HEK293 (cell line): ENCODE measurements at regions not wholly inside any gene's neighbourhood (a gene's known extent, or its start where the extent isn't known, plus 50 kb on each side); places are given as distances from the start of the nearest gene placed in this dataset.

ENCODE experiments used
- CTCF ChIA-PET: fragments of 350-600 bp; formaldehyde crosslinking; extraction: SDS; loops from one replicate; lab custom pipeline; 2021; ENCODE audit warnings: antibody characterized with exemption; lab: Yijun Ruan, JAX
- POLR2A ChIA-PET: fragments of 300-600 bp; formaldehyde crosslinking; extraction: SDS; loops from one replicate; lab custom pipeline; 2020; ENCODE audit warnings: antibody characterized with exemption, inconsistent platforms; lab: Yijun Ruan, JAX
- H3K27ac ChIP-seq: fragments of 200-500 bp; sonication (Bioruptor generic); 2 replicates; pipeline ENCODE4 v1.5.1; 2014; ENCODE audit warnings: low read depth, low read length, control low read depth, inconsistent platforms; ENCODE audit errors: extremely low read depth
- H3K36me3 ChIP-seq, 2 experiments: fragments of 200-500 bp in 1 of 2; sonication (Bioruptor generic) in 1 of 2; 1 replicate in 1 of 2; 2 replicates in 1 of 2; pipeline ENCODE4 v1.5.1; 2014 to 2017; ENCODE audit warnings: inconsistent platforms in 2 of 2, low read length in 2 of 2; ENCODE audit not compliant: control insufficient read depth in 2 of 2, insufficient read depth in 1 of 2
- H3K4me1 ChIP-seq: fragments of 200-500 bp; sonication (Bioruptor generic); 2 replicates; pipeline ENCODE4 v1.5.1; 2014; ENCODE audit warnings: mild to moderate bottlenecking, low read length, inconsistent platforms; ENCODE audit not compliant: control insufficient read depth, insufficient read depth
- H3K4me3 ChIP-seq: 2 replicates; pipeline ENCODE4 v1.5.1; 2011; ENCODE audit warnings: low read depth, mild to moderate bottlenecking, control low read depth, low read length, moderate library complexity
- H3K9me3 ChIP-seq: fragments of 200-500 bp; sonication (Bioruptor generic); 2 replicates; pipeline ENCODE4 v1.5.1; 2014; ENCODE audit warnings: low read depth, low read length, inconsistent platforms; ENCODE audit not compliant: control insufficient read depth, insufficient read depth
- GLI4 ChIP-seq: fragments of 450-650 bp; formaldehyde crosslinking; IDR thresholded peaks from 2 replicates; pipeline ENCODE4 v1.5.1; 2016; ENCODE audit warnings: missing biosample characterization, missing genetic modification characterization
- HOXD13 ChIP-seq: sonication (generic); formaldehyde crosslinking; IDR thresholded peaks from 2 replicates; pipeline ENCODE4 v1.8.0; 2022; ENCODE audit warnings: missing genetic modification reagents, borderline replicate concordance
- KLF7 ChIP-seq: fragments of 450-650 bp; formaldehyde crosslinking; IDR thresholded peaks from 2 replicates; pipeline ENCODE4 v1.5.1; 2016; ENCODE audit warnings: missing biosample characterization, missing genetic modification characterization, borderline replicate concordance
- KLF8 ChIP-seq: fragments of 450-650 bp; formaldehyde crosslinking; IDR thresholded peaks from 2 replicates; pipeline ENCODE4 v1.5.1; 2016; ENCODE audit warnings: missing biosample characterization, missing genetic modification characterization
- REPIN1 ChIP-seq: fragments of 450-650 bp; formaldehyde crosslinking; IDR thresholded peaks from 2 replicates; pipeline ENCODE4 v1.5.1; 2017; ENCODE audit warnings: missing biosample characterization, missing genetic modification characterization, low read depth
- SCRT2 ChIP-seq: fragments of 450-650 bp; formaldehyde crosslinking; IDR thresholded peaks from 2 replicates; pipeline ENCODE4 v1.5.1; 2016; ENCODE audit warnings: missing biosample characterization, missing genetic modification characterization
- SETDB1 ChIP-seq: IDR thresholded peaks from one replicate; pipeline ENCODE4 v1.6.1; 2017; ENCODE audit warnings: mild to moderate bottlenecking, low read length, moderate library complexity, mixed read lengths; ENCODE audit not compliant: insufficient read length
- TCF7L2 ChIP-seq: IDR thresholded peaks from 2 replicates; pipeline ENCODE4 v1.6.1; 2011; ENCODE audit warnings: low read depth, mild to moderate bottlenecking, inconsistent platforms, low read length, moderate library complexity, borderline replicate concordance
- ZBTB21 ChIP-seq: fragments of 450-650 bp; formaldehyde crosslinking; IDR thresholded peaks from 2 replicates; pipeline ENCODE4 v1.5.1; 2017; ENCODE audit warnings: missing biosample characterization, missing genetic modification characterization
- ZBTB48 ChIP-seq: fragments of 450-650 bp; formaldehyde crosslinking; IDR thresholded peaks from 2 replicates; pipeline ENCODE4 v1.5.1; 2016; ENCODE audit warnings: missing biosample characterization, missing genetic modification characterization
- ZFHX2 ChIP-seq: fragments of 450-650 bp; formaldehyde crosslinking; conservative IDR thresholded peaks from 2 replicates; pipeline ENCODE4 v1.5.1; 2016; ENCODE audit warnings: missing biosample characterization, missing genetic modification characterization
- ZFP69B ChIP-seq: fragments of 450-650 bp; formaldehyde crosslinking; IDR thresholded peaks from 2 replicates; pipeline ENCODE4 v1.5.1; 2016; ENCODE audit warnings: missing biosample characterization, missing genetic modification characterization
- ZNF184 ChIP-seq: fragments of 450-650 bp; IDR thresholded peaks from 2 replicates; pipeline ENCODE4 v1.5.1; 2018; ENCODE audit warnings: missing biosample characterization, mild to moderate bottlenecking, missing genetic modification characterization
- ZNF266 ChIP-seq: fragments of 450-650 bp; formaldehyde crosslinking; IDR thresholded peaks from 2 replicates; pipeline ENCODE4 v1.5.1; 2016; ENCODE audit warnings: missing biosample characterization, missing genetic modification characterization, low read depth
- ZNF426 ChIP-seq: fragments of 450-650 bp; formaldehyde crosslinking; IDR thresholded peaks from 2 replicates; pipeline ENCODE4 v1.5.1; 2017; ENCODE audit warnings: missing biosample characterization, missing genetic modification characterization, mild to moderate bottlenecking, inconsistent platforms, moderate library complexity
- ZNF510 ChIP-seq: fragments of 450-650 bp; formaldehyde crosslinking; IDR thresholded peaks from 2 replicates; pipeline ENCODE4 v1.5.1; 2018; ENCODE audit warnings: mild to moderate bottlenecking, missing genetic modification characterization, missing biosample characterization; ENCODE audit not compliant: insufficient replicate concordance
- ZNF544 ChIP-seq: fragments of 450-650 bp; formaldehyde crosslinking; IDR thresholded peaks from 2 replicates; pipeline ENCODE4 v1.5.0; 2017; ENCODE audit warnings: missing biosample characterization, missing genetic modification characterization
- ZNF585B ChIP-seq: fragments of 450-650 bp; formaldehyde crosslinking; IDR thresholded peaks from 2 replicates; pipeline ENCODE4 v1.5.1; 2016; ENCODE audit warnings: missing biosample characterization, missing genetic modification characterization
- ZNF776 ChIP-seq: fragments of 450-650 bp; formaldehyde crosslinking; IDR thresholded peaks from 2 replicates; pipeline ENCODE4 v1.5.0; 2017; ENCODE audit warnings: missing biosample characterization, missing genetic modification characterization, borderline replicate concordance
- ZNF777 ChIP-seq: fragments of 450-650 bp; formaldehyde crosslinking; IDR thresholded peaks from 2 replicates; pipeline ENCODE4 v1.5.1; 2017; ENCODE audit warnings: missing biosample characterization, missing genetic modification characterization, borderline replicate concordance
- TF ChIP-seq, protein P1 (sequence below): fragments of 450-650 bp; formaldehyde crosslinking; IDR thresholded peaks from 2 replicates; pipeline ENCODE4 v1.5.1; 2016; ENCODE audit warnings: missing biosample characterization, missing genetic modification characterization, borderline replicate concordance
- TF ChIP-seq, protein P2 (sequence below): fragments of 450-650 bp; formaldehyde crosslinking; IDR thresholded peaks from 2 replicates; pipeline ENCODE4 v1.5.1; 2016; ENCODE audit warnings: missing biosample characterization, missing genetic modification characterization
- TF ChIP-seq, protein P3 (sequence below): fragments of 450-650 bp; formaldehyde crosslinking; IDR thresholded peaks from 2 replicates; pipeline ENCODE4 v1.5.1; 2017; ENCODE audit warnings: missing biosample characterization, missing genetic modification characterization

DNA sequence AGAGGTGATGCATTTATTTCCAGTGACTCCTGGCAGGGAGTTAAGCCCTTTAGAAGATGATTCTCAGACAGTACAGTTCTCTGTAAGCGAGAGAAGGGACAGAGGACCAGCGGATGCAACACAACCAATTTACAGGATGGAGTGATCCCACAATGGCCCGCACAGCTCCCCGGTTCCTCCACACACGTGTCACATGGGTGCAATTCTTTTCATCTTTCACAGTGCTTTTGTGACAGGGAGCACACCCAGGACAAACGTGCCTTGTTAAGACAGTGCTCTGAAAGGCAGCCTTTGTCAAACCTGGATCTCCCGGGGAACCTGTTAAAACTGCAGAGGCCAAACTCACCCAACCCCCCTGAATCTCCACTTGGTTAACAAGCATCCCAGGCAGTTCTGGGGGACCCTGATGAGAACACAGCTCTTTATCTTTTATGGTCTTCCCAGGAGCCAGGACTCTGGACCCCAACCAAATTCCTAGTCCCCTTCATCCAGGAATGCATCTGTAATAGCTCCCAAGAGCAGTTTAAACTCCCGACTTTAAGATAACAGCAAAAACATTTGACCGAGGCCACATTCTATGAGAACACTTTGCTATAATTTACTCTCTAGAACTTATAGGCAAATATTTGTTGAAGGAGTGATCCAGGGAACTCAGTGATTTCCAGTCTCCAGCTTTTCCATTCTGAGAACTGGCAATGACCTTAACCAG lies 134.9 kb upstream of the CDH5 start (continued):
- TF ChIP-seq, protein P1, sequence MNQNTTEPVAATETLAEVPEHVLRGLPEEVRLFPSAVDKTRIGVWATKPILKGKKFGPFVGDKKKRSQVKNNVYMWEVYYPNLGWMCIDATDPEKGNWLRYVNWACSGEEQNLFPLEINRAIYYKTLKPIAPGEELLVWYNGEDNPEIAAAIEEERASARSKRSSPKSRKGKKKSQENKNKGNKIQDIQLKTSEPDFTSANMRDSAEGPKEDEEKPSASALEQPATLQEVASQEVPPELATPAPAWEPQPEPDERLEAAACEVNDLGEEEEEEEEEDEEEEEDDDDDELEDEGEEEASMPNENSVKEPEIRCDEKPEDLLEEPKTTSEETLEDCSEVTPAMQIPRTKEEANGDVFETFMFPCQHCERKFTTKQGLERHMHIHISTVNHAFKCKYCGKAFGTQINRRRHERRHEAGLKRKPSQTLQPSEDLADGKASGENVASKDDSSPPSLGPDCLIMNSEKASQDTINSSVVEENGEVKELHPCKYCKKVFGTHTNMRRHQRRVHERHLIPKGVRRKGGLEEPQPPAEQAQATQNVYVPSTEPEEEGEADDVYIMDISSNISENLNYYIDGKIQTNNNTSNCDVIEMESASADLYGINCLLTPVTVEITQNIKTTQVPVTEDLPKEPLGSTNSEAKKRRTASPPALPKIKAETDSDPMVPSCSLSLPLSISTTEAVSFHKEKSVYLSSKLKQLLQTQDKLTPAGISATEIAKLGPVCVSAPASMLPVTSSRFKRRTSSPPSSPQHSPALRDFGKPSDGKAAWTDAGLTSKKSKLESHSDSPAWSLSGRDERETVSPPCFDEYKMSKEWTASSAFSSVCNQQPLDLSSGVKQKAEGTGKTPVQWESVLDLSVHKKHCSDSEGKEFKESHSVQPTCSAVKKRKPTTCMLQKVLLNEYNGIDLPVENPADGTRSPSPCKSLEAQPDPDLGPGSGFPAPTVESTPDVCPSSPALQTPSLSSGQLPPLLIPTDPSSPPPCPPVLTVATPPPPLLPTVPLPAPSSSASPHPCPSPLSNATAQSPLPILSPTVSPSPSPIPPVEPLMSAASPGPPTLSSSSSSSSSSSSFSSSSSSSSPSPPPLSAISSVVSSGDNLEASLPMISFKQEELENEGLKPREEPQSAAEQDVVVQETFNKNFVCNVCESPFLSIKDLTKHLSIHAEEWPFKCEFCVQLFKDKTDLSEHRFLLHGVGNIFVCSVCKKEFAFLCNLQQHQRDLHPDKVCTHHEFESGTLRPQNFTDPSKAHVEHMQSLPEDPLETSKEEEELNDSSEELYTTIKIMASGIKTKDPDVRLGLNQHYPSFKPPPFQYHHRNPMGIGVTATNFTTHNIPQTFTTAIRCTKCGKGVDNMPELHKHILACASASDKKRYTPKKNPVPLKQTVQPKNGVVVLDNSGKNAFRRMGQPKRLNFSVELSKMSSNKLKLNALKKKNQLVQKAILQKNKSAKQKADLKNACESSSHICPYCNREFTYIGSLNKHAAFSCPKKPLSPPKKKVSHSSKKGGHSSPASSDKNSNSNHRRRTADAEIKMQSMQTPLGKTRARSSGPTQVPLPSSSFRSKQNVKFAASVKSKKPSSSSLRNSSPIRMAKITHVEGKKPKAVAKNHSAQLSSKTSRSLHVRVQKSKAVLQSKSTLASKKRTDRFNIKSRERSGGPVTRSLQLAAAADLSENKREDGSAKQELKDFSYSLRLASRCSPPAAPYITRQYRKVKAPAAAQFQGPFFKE (tag by site-specific recombination) = no peak
- TF ChIP-seq SETDB1 (no peak), ZNF776 (tag by site-specific recombination) (no peak), KLF8 (tag by site-specific recombination) (no peak), ZBTB48 (tag by site-specific recombination) (no peak), ZFP69B (tag by site-specific recombination) (no peak), REPIN1 (tag by site-specific recombination) (no peak), KLF7 (no peak)
- TF ChIP-seq, protein P2, sequence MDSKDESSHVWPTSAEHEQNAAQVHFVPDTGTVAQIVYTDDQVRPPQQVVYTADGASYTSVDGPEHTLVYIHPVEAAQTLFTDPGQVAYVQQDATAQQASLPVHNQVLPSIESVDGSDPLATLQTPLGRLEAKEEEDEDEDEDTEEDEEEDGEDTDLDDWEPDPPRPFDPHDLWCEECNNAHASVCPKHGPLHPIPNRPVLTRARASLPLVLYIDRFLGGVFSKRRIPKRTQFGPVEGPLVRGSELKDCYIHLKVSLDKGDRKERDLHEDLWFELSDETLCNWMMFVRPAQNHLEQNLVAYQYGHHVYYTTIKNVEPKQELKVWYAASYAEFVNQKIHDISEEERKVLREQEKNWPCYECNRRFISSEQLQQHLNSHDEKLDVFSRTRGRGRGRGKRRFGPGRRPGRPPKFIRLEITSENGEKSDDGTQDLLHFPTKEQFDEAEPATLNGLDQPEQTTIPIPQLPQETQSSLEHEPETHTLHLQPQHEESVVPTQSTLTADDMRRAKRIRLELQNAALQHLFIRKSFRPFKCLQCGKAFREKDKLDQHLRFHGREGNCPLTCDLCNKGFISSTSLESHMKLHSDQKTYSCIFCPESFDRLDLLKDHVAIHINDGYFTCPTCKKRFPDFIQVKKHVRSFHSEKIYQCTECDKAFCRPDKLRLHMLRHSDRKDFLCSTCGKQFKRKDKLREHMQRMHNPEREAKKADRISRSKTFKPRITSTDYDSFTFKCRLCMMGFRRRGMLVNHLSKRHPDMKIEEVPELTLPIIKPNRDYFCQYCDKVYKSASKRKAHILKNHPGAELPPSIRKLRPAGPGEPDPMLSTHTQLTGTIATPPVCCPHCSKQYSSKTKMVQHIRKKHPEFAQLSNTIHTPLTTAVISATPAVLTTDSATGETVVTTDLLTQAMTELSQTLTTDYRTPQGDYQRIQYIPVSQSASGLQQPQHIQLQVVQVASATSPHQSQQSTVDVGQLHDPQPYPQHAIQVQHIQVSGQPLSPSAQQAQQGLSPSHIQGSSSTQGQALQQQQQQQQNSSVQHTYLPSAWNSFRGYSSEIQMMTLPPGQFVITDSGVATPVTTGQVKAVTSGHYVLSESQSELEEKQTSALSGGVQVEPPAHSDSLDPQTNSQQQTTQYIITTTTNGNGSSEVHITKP (tag by site-specific recombination) = no peak

DNA sequence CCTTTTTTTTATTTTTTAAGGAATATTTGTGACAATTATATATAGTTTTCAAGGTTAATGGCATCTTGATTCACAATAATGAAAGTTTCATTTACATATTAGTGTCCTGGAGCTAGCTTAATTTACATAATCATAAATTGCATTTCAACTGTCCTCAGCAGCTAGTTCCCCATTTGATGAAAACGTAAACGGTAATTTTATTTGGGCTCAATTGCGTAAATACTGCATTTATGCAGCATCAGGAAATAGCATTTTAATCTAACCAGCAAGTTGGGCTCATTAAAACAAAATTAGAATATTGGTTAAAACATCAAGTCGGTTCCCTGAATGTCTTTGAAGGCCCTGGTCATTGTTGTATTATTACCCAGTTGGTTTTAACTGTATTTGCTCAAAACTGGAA lies 136.8 kb upstream of the CDH5 start:
- H3K27ac ChIP-seq = no peak overlapping the region
- H3K9me3 ChIP-seq = no peaks in the 10 kb centered on the region
- TF ChIP-seq ZNF266 (tag by site-specific recombination) (no peak), ZNF544 (tag by site-specific recombination) (no peak)
- TF ChIP-seq, all 188 proteins: peak for 0
- no peaks in the 10 kb centered on the region for H3K36me3 ChIP-seq
- H3K4me3 ChIP-seq = no peak overlapping the region
- peaks cover 6% of the 10 kb centered on the region for H3K4me1 ChIP-seq
- POLR2A ChIA-PET = no interaction called here
- CTCF ChIA-PET = no interaction called here

DNA sequence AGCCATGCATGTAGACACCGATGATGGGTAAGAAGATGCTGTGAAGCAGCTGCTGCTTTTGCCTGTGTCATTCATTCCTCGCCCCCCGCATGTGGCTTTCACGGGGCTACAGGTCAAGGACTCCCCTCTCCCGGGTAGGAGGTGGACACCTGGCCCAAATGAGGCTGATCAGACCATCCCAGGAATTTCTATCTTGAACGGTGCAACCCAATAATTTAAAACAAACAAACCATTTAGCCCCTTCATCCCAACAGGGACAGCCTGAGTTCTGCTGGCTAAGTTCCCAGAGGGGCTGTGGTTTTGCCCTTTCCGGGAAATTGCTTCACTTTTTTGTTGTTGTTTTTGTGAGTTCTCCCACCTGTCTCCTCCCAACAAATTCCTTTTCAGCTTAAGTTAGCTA lies 137.7 kb upstream of the CDH5 start:
- peaks cover 6% of the 10 kb centered on the region for H3K4me1 ChIP-seq
- no peaks in the 10 kb centered on the region for H3K9me3 ChIP-seq
- POLR2A ChIA-PET = no interaction called here
- no peaks in the 10 kb centered on the region for H3K36me3 ChIP-seq
- CTCF ChIA-PET = no interaction called here
- H3K27ac ChIP-seq = no peak overlapping the region
- H3K4me3 ChIP-seq = no peak overlapping the region
- TF ChIP-seq TCF7L2 (no peak), KLF8 (tag by site-specific recombination) (no peak), ZNF184 (tag by site-specific recombination) (no peak), ZNF585B (tag by site-specific recombination) (no peak), ZNF510 (tag by site-specific recombination) (no peak), ZFHX2 (tag by site-specific recombination) (no peak), ZNF777 (tag by site-specific recombination) (no peak), GLI4 (tag by site-specific recombination) (no peak), SCRT2 (tag by site-specific recombination) (no peak), ZBTB21 (no peak), ZNF426 (no peak), ZNF544 (tag by site-specific recombination) (no peak), HOXD13 (CRISPR knock-in tag) (no peak)
- TF ChIP-seq, protein P3, sequence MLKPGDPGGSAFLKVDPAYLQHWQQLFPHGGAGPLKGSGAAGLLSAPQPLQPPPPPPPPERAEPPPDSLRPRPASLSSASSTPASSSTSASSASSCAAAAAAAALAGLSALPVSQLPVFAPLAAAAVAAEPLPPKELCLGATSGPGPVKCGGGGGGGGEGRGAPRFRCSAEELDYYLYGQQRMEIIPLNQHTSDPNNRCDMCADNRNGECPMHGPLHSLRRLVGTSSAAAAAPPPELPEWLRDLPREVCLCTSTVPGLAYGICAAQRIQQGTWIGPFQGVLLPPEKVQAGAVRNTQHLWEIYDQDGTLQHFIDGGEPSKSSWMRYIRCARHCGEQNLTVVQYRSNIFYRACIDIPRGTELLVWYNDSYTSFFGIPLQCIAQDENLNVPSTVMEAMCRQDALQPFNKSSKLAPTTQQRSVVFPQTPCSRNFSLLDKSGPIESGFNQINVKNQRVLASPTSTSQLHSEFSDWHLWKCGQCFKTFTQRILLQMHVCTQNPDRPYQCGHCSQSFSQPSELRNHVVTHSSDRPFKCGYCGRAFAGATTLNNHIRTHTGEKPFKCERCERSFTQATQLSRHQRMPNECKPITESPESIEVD (tag by site-specific recombination) = no peak
